NCI-H128 (cell line): ENCODE measurements at regions not wholly inside any gene's neighbourhood (a gene's known extent, or its start where the extent isn't known, plus 50 kb on each side); places are given as distances from the start of the nearest gene placed in this dataset.

Experiments
- DNase-seq: peaks from one replicate; lab custom pipeline; 2025; ENCODE audit not compliant: unreplicated experiment; lab: John Stamatoyannopoulos, UW

- no peak for DNase-seq
These were observed 833.0 kb upstream of the PCDH9 start for GRCh38 chr13:68063181-68063580.

GRCh38 chr13:68057836-68058235 lies 827.7 kb upstream of the PCDH9 start:
- DNase-seq: no peak

- no peak for DNase-seq
These were observed 826.9 kb upstream of the PCDH9 start for GRCh38 chr13:68056816-68057710.

GRCh38 chr13:68051910-68052309 lies 821.8 kb upstream of the PCDH9 start:
- DNase-seq: no peak

- DNase-seq: no peak
These were observed 820.6 kb upstream of the PCDH9 start for GRCh38 chr13:68050761-68051160.

- DNase-seq: no peak
These were observed 818.7 kb upstream of the PCDH9 start for GRCh38 chr13:68048802-68049359.

GRCh38 chr13:68047889-68048288 lies 817.8 kb upstream of the PCDH9 start:
- DNase-seq: no peak

GRCh38 chr13:68046903-68047302 lies 816.8 kb upstream of the PCDH9 start:
- DNase-seq: no peak

GRCh38 chr13:68030152-68030809 lies 800.1 kb upstream of the PCDH9 start:
- DNase-seq: no peak

- DNase-seq: no peak
These were observed 798.6 kb upstream of the PCDH9 start for GRCh38 chr13:68028701-68029100.

GRCh38 chr13:68027306-68027705 lies 797.2 kb upstream of the PCDH9 start:
- no peak for DNase-seq

- no peak for DNase-seq
These were observed 795.9 kb upstream of the PCDH9 start for GRCh38 chr13:68026077-68026476.

GRCh38 chr13:68025604-68026003 lies 795.5 kb upstream of the PCDH9 start:
- no peak for DNase-seq

- no peak for DNase-seq
These were observed 793.9 kb upstream of the PCDH9 start for GRCh38 chr13:68023838-68024581.

GRCh38 chr13:68019901-68020300 lies 789.8 kb upstream of the PCDH9 start:
- no peak for DNase-seq

- no peak for DNase-seq
These were observed 779.4 kb upstream of the PCDH9 start for GRCh38 chr13:68009546-68009945.

GRCh38 chr13:68007576-68007975 lies 777.4 kb upstream of the PCDH9 start:
- no peak for DNase-seq

- DNase-seq: no peak
These were observed 766.0 kb upstream of the PCDH9 start for GRCh38 chr13:67996101-67996500.

GRCh38 chr13:67990868-67991267 lies 760.7 kb upstream of the PCDH9 start:
- no peak for DNase-seq

GRCh38 chr13:67986234-67986633 lies 756.1 kb upstream of the PCDH9 start:
- DNase-seq: no peak

- DNase-seq: no peak
These were observed 746.9 kb upstream of the PCDH9 start for GRCh38 chr13:67977066-67977465.
